ENCODE measurements at regions not wholly inside any gene's neighbourhood (a gene's known extent, or its start where the extent isn't known, plus 50 kb on each side); places are given as distances from the start of the nearest gene placed in this dataset.

GRCh38 chr22:49351761-49352227 is 475.9 kb downstream of the BRD1 start:
- no peaks in the 10 kb centered on the region for H3K9me3 ChIP-seq
- TF ChIP-seq CTCF (IDR thresholded peaks at IDR 0.05) (no peak), POLR2A (IDR thresholded peaks at IDR 0.05) (no peak)
- no peaks in the 10 kb centered on the region for H3K36me3 ChIP-seq
- no peak overlapping the region for H3K27ac ChIP-seq
- 66 to 71% (median 67%) methylated on average over 21 to 22 of the region's 22 CpGs for WGBS, 4 donors
- intact Hi-C loops (cut with DNase I), result no loop called here
- ATAC-seq (no peak), DNase-seq (no peak)
- H3K4me3 ChIP-seq, result no peak overlapping the region
- no peaks in the 10 kb centered on the region for H3K4me1 ChIP-seq
- H3K27me3 ChIP-seq, result peaks cover 0 to 28% (median 5%) of the 10 kb centered on the region in 9 donors

DNA sequence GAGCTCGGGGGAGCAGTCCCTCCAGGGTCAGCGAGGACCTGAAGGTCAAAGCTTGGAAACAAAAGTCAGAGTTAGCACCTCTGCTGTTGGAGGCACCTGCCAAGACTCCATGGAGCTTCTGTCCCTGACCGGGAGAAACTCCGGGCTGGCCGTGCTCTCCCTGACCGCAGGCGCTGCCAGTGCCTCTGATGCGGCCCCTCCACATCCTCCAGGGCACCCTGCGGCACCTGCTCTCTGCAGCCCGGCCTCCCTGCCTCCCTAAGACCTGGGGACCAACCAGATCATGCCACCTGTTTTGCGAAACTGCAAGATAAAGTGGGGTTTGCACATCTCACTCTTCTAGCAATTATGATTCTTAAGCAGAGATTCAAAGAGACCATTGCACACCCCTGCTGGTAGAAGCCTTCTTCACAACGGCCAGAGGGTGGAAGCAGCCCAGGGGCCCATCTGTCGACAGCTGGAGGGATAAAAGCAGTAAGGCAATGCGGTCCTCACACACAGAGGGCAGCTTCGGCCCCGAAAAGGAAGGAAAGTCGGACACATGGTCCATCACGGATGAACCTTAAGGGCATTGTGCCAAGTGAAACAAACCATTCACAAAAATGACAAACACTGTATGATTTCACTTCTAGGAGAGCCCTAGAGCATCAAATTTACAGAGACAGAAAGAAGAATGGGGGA is 477.1 kb downstream of the BRD1 start:
- no peak overlapping the region for H3K27ac ChIP-seq
- intact Hi-C loops (cut with DNase I), result no loop called here
- WGBS, 4 donors, result 54 to 63% (median 58%) methylated on average over 14 to 18 of the region's 18 CpGs

GRCh38 chr22:49349841-49350381 is 477.8 kb downstream of the BRD1 start:
- no peaks in the 10 kb centered on the region for H3K9me3 ChIP-seq
- no peaks in the 10 kb centered on the region for H3K4me1 ChIP-seq
- H3K27ac ChIP-seq, result no peak overlapping the region
- ATAC-seq (peak in 1 of 4 donors; percentile 11), DNase-seq (no peak)
- TF ChIP-seq CTCF (IDR thresholded peaks at IDR 0.05) (no peak), POLR2A (IDR thresholded peaks at IDR 0.05) (no peak)
- H3K27me3 ChIP-seq, result peaks cover 0 to 20% (median 4%) of the 10 kb centered on the region in 9 donors
- 55 to 61% (median 59%) methylated on average over 12 to 14 of the region's 14 CpGs for WGBS, 4 donors
- H3K4me3 ChIP-seq, result no peak overlapping the region
- no peaks in the 10 kb centered on the region for H3K36me3 ChIP-seq
- intact Hi-C loops (cut with DNase I), result no loop called here

More for the DNA sequence above, 477.1 kb downstream of the BRD1 start:
- Histone ChIP-seq H3K36me3 (no peaks in the 10 kb centered on the region), H3K27me3 (peaks cover 0 to 27% (median 3%) of the 10 kb centered on the region in 9 donors), H3K9me3 (no peaks in the 10 kb centered on the region), H3K4me3 (no peak overlapping the region), H3K4me1 (no peaks in the 10 kb centered on the region)
- ATAC-seq (no peak), DNase-seq (no peak)
- no peak for TF ChIP-seq CTCF (IDR thresholded peaks at IDR 0.05)
- TF ChIP-seq POLR2A (IDR thresholded peaks at IDR 0.05), result no peak

DNA sequence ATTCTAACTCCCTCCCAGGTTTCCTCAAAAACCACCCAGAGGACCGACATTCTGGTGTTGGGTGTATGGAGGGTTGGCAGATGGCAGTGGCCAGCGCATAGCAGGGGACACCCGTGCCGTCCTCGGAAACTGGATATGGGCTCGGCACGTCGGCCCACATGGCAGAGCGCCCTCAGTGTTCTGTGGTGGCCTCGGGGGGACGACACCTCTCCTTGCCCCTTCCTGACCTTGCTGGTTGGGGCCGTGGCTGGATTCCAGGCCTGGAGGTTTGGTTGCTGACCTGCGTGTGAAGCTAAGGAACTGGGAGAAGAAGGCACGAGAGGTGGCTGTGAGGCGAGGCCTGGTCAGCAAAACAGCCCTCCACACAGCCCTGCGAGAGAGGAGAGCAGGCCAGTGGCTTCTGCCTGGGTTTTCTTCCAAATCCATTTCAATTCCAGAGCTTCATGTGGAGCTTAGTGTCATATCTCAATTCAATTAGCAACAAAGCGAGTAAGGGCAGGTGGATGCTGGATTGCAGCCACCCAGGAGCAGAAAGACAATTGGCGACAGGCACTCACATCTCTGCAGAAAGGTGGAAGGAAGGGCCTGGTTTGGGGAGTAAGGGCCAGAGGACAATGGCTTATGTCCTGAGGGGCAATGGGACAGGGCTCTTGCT is 478.4 kb downstream of the BRD1 start:
- H3K27ac ChIP-seq, result no peak overlapping the region
- H3K4me1 ChIP-seq, result no peaks in the 10 kb centered on the region
- no peak overlapping the region for H3K4me3 ChIP-seq
- DNase-seq (peak in 1 of 5 donors; percentile 41), ATAC-seq (no peak)
- peaks cover 0 to 23% (median 4%) of the 10 kb centered on the region in 9 donors for H3K27me3 ChIP-seq
- TF ChIP-seq CTCF (IDR thresholded peaks at IDR 0.05) (no peak), POLR2A (IDR thresholded peaks at IDR 0.05) (no peak)
- WGBS, 4 donors, result 85 to 88% (median 87%) methylated on average over 17 to 18 of the region's 18 CpGs
- intact Hi-C loops (cut with DNase I), result no loop called here
- H3K36me3 ChIP-seq, result no peaks in the 10 kb centered on the region
- H3K9me3 ChIP-seq, result no peaks in the 10 kb centered on the region

Data from heart left ventricle (tissue), 16 donors.